DMS153 treated with DMSO at 0.1 percent for 48 hours (cell line): ENCODE measurements at regions not wholly inside any gene's neighbourhood (a gene's known extent, or its start where the extent isn't known, plus 50 kb on each side); places are given as distances from the start of the nearest gene placed in this dataset.

Experiments
- DNase-seq: peaks from one replicate; lab custom pipeline; 2025; ENCODE audit not compliant: unreplicated experiment; lab: John Stamatoyannopoulos, UW

- no peak for DNase-seq
These were observed 155.2 kb downstream of the RBFOX3 start for GRCh38 chr17:79455636-79456035.

- DNase-seq = no peak
These were observed 156.0 kb downstream of the RBFOX3 start for GRCh38 chr17:79454826-79455225.

- no peak for DNase-seq
These were observed 157.4 kb downstream of the RBFOX3 start for GRCh38 chr17:79453481-79453880.

GRCh38 chr17:79452706-79453105 is 158.1 kb downstream of the RBFOX3 start:
- DNase-seq = no peak

GRCh38 chr17:79451167-79451566 is 159.7 kb downstream of the RBFOX3 start:
- DNase-seq = no peak

GRCh38 chr17:79446399-79447009 is 164.3 kb downstream of the RBFOX3 start:
- DNase-seq = no peak

- DNase-seq = no peak
These were observed 166.7 kb downstream of the RBFOX3 start for GRCh38 chr17:79444198-79444597.

GRCh38 chr17:79443026-79443425 is 167.8 kb downstream of the RBFOX3 start:
- DNase-seq = no peak

- DNase-seq = no peak
These were observed 169.3 kb downstream of the RBFOX3 start for GRCh38 chr17:79441356-79442160.

- no peak for DNase-seq
These were observed 170.6 kb downstream of the RBFOX3 start for GRCh38 chr17:79440251-79440650.

- no peak for DNase-seq
These were observed 171.4 kb downstream of the RBFOX3 start for GRCh38 chr17:79439493-79439892.

GRCh38 chr17:79438546-79439334 is 172.1 kb downstream of the RBFOX3 start:
- no peak for DNase-seq

- DNase-seq = no peak
These were observed 172.8 kb downstream of the RBFOX3 start for GRCh38 chr17:79438058-79438457.

GRCh38 chr17:79437081-79437480 is 173.8 kb downstream of the RBFOX3 start:
- no peak for DNase-seq

- no peak for DNase-seq
These were observed 174.9 kb downstream of the RBFOX3 start for GRCh38 chr17:79435962-79436361.

GRCh38 chr17:79435296-79435695 is 175.6 kb downstream of the RBFOX3 start:
- no peak for DNase-seq

- DNase-seq = no peak
These were observed 176.6 kb downstream of the RBFOX3 start for GRCh38 chr17:79434215-79434614.

GRCh38 chr17:79433379-79433778 is 177.5 kb downstream of the RBFOX3 start:
- DNase-seq = no peak

- no peak for DNase-seq
These were observed 179.7 kb downstream of the RBFOX3 start for GRCh38 chr17:79431175-79431574.

- DNase-seq = no peak
These were observed 180.9 kb downstream of the RBFOX3 start for GRCh38 chr17:79429864-79430494.

GRCh38 chr17:79428988-79429387 is 181.9 kb downstream of the RBFOX3 start:
- no peak for DNase-seq
